ENCODE measurements at regions not wholly inside any gene's neighbourhood (a gene's known extent, or its start where the extent isn't known, plus 50 kb on each side); places are given as distances from the start of the nearest gene placed in this dataset.

GRCh38 chr13:111514610-111515306 lies 194.3 kb downstream of the TEX29 start:
- FAIRE-seq (no peak), DNase-seq (ENCODE audit: low spot score) (no peak)

- DNase-seq (ENCODE audit: low spot score) (no peak), FAIRE-seq (no peak)
These were observed 194.8 kb downstream of the TEX29 start for GRCh38 chr13:111515307-111515617.

- DNase-seq (ENCODE audit: low spot score) (no peak), FAIRE-seq (no peak)
These were observed 195.2 kb downstream of the TEX29 start for GRCh38 chr13:111515635-111516034.

GRCh38 chr13:111516712-111517640 lies 196.5 kb downstream of the TEX29 start:
- no peak for FAIRE-seq
- DNase-seq (ENCODE audit: low spot score), result no peak

- no peak for FAIRE-seq
- DNase-seq (ENCODE audit: low spot score), result no peak
These were observed 197.2 kb downstream of the TEX29 start for GRCh38 chr13:111517641-111518010.

GRCh38 chr13:111518161-111518792 lies 197.8 kb downstream of the TEX29 start:
- no peak for FAIRE-seq
- no peak for DNase-seq (ENCODE audit: low spot score)

- DNase-seq (ENCODE audit: low spot score), result no peak
- FAIRE-seq, result no peak
These were observed 198.6 kb downstream of the TEX29 start for GRCh38 chr13:111519041-111519440.

- FAIRE-seq, result no peak
These were observed 199.2 kb downstream of the TEX29 start for GRCh38 chr13:111519490-111520170.

GRCh38 chr13:111521030-111521429 lies 200.6 kb downstream of the TEX29 start:
- FAIRE-seq (no peak), DNase-seq (ENCODE audit: low spot score) (no peak)

More at GRCh38 chr13:111519490-111520170, 199.2 kb downstream of the TEX29 start:
- no peak for DNase-seq (ENCODE audit: low spot score)

- FAIRE-seq, result no peak
- no peak for DNase-seq (ENCODE audit: low spot score)
These were observed 201.3 kb downstream of the TEX29 start for GRCh38 chr13:111521691-111522229.

- DNase-seq (ENCODE audit: low spot score) (no peak), FAIRE-seq (no peak)
These were observed 205.1 kb downstream of the TEX29 start for GRCh38 chr13:111525320-111526118.

- DNase-seq (ENCODE audit: low spot score) (no peak), FAIRE-seq (no peak)
These were observed 206.5 kb downstream of the TEX29 start for GRCh38 chr13:111526922-111527321.

- no peak for FAIRE-seq
- DNase-seq (ENCODE audit: low spot score), result no peak
These were observed 207.3 kb downstream of the TEX29 start for GRCh38 chr13:111527614-111528229.

- FAIRE-seq (no peak), DNase-seq (ENCODE audit: low spot score) (no peak)
These were observed 208.1 kb downstream of the TEX29 start for GRCh38 chr13:111528513-111528912.

- no peak for FAIRE-seq
These were observed 209.9 kb downstream of the TEX29 start for GRCh38 chr13:111530137-111530870.

GRCh38 chr13:111531505-111531904 lies 211.1 kb downstream of the TEX29 start:
- DNase-seq (ENCODE audit: low spot score), result no peak

More at GRCh38 chr13:111530137-111530870, 209.9 kb downstream of the TEX29 start:
- DNase-seq (ENCODE audit: low spot score), result no peak

GRCh38 chr13:111532111-111532510 lies 211.7 kb downstream of the TEX29 start:
- FAIRE-seq (no peak), DNase-seq (ENCODE audit: low spot score) (no peak)

More at GRCh38 chr13:111531505-111531904, 211.1 kb downstream of the TEX29 start:
- FAIRE-seq, result no peak

- FAIRE-seq (no peak), DNase-seq (ENCODE audit: low spot score) (no peak)
These were observed 213.7 kb downstream of the TEX29 start for GRCh38 chr13:111533900-111534683.
